ENCODE measurements at regions not wholly inside any gene's neighbourhood (a gene's known extent, or its start where the extent isn't known, plus 50 kb on each side); places are given as distances from the start of the nearest gene placed in this dataset.

DNA sequence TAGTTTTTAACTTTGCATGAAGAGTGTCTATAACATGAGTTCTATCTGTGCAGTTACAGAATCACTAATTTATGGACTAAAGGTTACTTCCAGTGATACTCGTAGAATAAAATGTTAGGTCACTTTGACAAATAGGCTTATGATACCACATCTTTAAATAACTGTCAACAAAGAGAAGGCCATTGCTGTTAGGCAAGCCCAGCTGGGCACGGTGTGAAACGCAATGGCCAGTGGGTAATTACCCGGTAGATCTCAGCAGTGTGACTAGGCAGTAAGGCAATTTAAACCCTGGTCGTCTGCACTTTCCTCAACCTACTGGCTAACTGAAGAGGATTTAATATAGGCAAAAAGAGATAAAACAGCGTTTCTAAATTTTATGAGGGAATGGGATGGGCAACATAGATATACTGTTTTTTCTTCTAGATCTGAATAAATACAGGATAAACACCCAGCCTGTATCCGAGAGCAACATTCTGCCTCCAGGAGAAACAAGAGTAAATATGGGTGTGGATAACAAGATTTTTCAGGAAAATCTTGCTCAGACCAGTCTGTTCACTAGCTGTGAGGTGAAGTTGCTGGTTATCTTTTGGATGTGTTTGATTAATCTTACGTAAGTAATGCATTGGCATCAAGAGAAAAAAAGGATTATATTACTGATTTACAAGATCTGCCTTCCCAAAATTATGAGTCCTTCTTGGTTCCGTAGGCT is 631.3 kb downstream of the EFNB2 start:
- TF ChIP-seq, protein P1, sequence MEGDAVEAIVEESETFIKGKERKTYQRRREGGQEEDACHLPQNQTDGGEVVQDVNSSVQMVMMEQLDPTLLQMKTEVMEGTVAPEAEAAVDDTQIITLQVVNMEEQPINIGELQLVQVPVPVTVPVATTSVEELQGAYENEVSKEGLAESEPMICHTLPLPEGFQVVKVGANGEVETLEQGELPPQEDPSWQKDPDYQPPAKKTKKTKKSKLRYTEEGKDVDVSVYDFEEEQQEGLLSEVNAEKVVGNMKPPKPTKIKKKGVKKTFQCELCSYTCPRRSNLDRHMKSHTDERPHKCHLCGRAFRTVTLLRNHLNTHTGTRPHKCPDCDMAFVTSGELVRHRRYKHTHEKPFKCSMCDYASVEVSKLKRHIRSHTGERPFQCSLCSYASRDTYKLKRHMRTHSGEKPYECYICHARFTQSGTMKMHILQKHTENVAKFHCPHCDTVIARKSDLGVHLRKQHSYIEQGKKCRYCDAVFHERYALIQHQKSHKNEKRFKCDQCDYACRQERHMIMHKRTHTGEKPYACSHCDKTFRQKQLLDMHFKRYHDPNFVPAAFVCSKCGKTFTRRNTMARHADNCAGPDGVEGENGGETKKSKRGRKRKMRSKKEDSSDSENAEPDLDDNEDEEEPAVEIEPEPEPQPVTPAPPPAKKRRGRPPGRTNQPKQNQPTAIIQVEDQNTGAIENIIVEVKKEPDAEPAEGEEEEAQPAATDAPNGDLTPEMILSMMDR (IDR thresholded peaks at IDR 0.05; ENCODE audit: insufficient read depth, low read length, poor library complexity, severe bottlenecking) = no peak
- H3K36me3 ChIP-seq (ENCODE audit: control insufficient read depth, insufficient read depth, low read length) = no peaks in the 10 kb centered on the region
- no peaks in the 10 kb centered on the region for H3K27me3 ChIP-seq (replicated peaks; ENCODE audit: control insufficient read depth, insufficient read depth, low read length)
- no peak for DNase-seq (ENCODE audit: extremely low read depth, insufficient read length)
- H3K4me3 ChIP-seq (replicated peaks; ENCODE audit: low read depth, low read length) = no peak overlapping the region

DNA sequence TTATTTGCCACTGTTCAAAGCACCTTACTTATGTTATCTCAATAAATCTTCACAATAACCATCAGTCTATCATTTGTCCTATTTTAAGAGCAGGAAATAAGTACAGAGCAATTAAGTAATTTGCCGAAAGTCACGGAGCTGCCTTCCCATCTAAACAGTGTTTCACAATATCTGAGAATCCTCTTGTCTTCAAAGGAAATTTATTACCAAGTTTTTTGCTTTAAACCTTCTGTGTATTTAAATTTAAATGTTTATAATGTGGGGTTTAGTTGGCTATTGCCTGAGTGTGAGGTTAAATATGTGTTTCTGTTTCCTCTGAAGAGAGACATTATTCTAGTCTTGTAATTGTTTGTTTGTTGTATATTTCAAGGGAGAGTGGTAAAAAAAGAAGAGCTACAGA is 633.1 kb downstream of the EFNB2 start:
- DNase-seq (ENCODE audit: extremely low read depth, insufficient read length) = no peak
- TF ChIP-seq, protein P1 (IDR thresholded peaks at IDR 0.05; ENCODE audit: insufficient read depth, low read length, poor library complexity, severe bottlenecking) = no peak
- H3K4me3 ChIP-seq (replicated peaks; ENCODE audit: low read depth, low read length) = no peak overlapping the region

DNA sequence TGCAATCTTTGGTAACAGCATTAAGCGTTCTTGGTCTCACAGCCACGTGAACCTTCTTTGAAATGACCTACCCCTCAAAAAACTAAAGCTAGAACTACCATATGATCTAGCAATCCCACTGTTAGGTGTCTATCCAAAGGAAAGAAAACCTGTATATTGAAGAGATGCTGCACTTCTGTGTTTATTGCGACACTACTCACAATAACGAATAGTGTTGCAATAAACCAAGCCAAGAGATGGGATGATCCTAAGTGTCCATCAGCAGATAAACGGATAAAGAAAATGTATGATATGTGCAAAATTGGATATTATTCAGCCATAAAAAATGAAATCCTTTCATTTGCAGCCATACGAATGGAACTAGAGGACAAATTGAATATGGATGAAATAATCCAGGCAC is 637.9 kb downstream of the EFNB2 start:
- H3K27me3 ChIP-seq (replicated peaks; ENCODE audit: control insufficient read depth, insufficient read depth, low read length) = no peaks in the 10 kb centered on the region
- DNase-seq (ENCODE audit: extremely low read depth, insufficient read length) = no peak
- no peaks in the 10 kb centered on the region for H3K36me3 ChIP-seq (ENCODE audit: control insufficient read depth, insufficient read depth, low read length)
- TF ChIP-seq, protein P1 (IDR thresholded peaks at IDR 0.05; ENCODE audit: insufficient read depth, low read length, poor library complexity, severe bottlenecking) = no peak
- H3K4me3 ChIP-seq (replicated peaks; ENCODE audit: low read depth, low read length) = no peak overlapping the region

More for the DNA sequence above, 633.1 kb downstream of the EFNB2 start:
- no peaks in the 10 kb centered on the region for H3K36me3 ChIP-seq (ENCODE audit: control insufficient read depth, insufficient read depth, low read length)
- H3K27me3 ChIP-seq (replicated peaks; ENCODE audit: control insufficient read depth, insufficient read depth, low read length) = no peaks in the 10 kb centered on the region

DNA sequence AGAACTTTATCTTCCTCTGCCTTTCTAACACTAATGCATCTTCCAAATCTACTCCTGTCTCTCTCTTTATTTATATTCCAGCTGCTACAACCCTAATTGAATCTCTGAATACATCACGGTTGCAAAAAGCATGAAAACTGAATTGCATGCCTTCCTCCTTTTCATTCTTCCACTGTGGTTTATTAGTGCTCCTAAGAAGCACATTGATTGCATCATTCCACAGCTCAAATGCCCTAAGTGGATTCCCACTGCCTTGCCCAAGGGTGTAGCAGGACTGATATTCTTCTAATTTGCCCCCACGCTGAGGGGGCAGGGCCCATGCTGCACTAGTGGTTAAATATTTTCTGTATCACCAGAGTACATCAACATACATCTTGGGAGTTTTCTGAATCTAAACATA is 640.8 kb downstream of the EFNB2 start:
- no peak for DNase-seq (ENCODE audit: extremely low read depth, insufficient read length)
- H3K36me3 ChIP-seq (ENCODE audit: control insufficient read depth, insufficient read depth, low read length) = no peaks in the 10 kb centered on the region
- H3K4me3 ChIP-seq (replicated peaks; ENCODE audit: low read depth, low read length) = no peak overlapping the region
- H3K27me3 ChIP-seq (replicated peaks; ENCODE audit: control insufficient read depth, insufficient read depth, low read length) = no peaks in the 10 kb centered on the region
- TF ChIP-seq, protein P1 (IDR thresholded peaks at IDR 0.05; ENCODE audit: insufficient read depth, low read length, poor library complexity, severe bottlenecking) = no peak

DNA sequence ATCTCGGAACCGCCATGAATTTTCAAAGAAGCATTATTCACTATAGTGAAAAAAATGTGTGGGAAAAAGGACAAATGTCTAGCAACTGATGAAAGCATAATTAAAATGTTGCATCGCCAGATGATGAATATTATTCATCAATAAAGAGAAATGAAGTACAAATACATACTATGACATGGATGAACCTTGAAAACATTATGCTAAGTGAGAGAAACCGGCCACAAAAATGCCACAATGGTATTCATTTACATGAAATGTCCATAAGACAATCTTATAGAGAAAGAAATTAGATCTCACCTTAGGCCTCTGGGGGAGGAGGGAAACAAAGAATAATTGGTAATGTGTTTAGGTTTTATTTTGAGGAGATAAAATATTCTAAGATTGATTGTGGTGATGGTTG is 645.0 kb downstream of the EFNB2 start:
- Histone ChIP-seq H3K36me3 (ENCODE audit: control insufficient read depth, insufficient read depth, low read length) (no peaks in the 10 kb centered on the region), H3K4me3 (replicated peaks; ENCODE audit: low read depth, low read length) (no peak overlapping the region), H3K27me3 (replicated peaks; ENCODE audit: control insufficient read depth, insufficient read depth, low read length) (no peaks in the 10 kb centered on the region)
- no peak for DNase-seq (ENCODE audit: extremely low read depth, insufficient read length)
- TF ChIP-seq, protein P1 (IDR thresholded peaks at IDR 0.05; ENCODE audit: insufficient read depth, low read length, poor library complexity, severe bottlenecking) = no peak
